NCI-H1694 (cell line): ENCODE measurements at regions not wholly inside any gene's neighbourhood (a gene's known extent, or its start where the extent isn't known, plus 50 kb on each side); places are given as distances from the start of the nearest gene placed in this dataset.

Experiments used
- DNase-seq: peaks from one replicate; lab custom pipeline; 2025; lab: John Stamatoyannopoulos, UW

- DNase-seq = no peak
Measured at GRCh38 chr6:43948527-43949485, 178.4 kb downstream of the MRPL14 start.

DNA sequence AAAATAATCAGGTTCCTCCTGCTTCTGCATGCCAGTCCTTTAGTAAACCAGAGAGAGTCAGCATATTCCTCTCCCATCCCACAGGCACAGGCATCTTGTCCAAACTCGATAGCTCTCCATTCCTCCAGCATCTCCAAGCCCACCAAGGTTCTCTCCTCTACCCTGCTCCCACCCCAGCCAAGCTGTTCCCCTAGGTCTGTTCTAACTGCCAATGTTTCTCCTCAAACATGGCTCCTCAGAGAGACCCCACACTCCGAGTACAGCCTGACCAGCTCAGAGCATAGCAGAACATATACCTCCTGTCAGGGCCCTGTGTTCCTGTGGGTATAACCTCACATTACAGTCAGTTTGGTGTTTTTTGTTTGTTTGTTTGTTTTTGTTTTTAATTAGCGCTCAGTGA lies 177.8 kb downstream of the VEGFA start:
- no peak for DNase-seq

DNA sequence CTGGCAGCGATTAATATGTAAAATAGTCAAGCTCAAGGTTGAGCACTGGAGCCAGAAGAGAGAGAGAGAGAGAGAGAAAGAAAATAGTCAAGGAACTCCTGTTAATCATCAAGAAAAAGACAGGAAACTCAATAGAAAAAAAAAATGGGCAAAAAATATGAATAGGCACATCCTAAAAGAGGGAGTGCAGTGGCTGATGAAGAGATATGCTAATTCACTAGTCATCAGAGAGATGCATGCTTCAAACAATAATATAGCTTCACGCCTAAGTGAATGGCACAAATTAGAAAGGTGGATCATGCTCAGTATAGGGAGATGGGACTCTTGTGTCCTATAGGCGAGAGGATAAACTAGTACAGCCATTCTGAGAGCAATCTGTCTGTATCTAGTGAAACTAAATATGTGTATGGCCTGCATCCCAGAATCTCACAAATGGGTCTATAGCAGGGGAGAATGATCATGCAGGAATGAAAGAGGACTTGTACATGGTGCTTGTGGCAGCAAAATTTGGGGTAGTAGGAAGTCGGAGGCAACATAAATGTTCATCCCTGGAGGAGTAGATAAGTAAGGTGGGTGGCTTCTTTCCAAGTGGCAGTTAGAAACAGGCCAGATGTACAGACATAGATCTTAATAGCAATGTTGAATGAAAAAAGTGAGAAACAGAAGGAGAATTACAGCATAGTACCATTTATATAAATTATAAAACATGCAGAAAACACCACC lies 176.8 kb downstream of the VEGFA start:
- no peak for DNase-seq

DNA sequence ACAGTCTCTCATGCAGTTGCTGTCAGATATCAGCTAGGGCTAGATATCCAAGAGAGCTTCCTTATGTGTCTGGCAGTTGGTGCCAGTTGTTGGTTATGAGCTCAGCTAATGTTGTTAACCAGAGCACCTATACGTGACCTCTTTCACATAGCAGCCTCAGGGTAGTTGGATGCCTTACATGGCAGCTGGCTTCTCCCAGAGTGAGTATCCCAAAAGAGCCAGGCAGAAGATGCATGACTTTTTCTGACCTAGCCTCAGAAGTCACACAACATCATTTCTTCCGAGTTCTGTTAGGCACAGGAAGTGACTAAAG lies 175.7 kb downstream of the VEGFA start:
- DNase-seq = no peak

GRCh38 chr6:43944908-43945767 lies 175.1 kb downstream of the VEGFA start:
- no peak for DNase-seq

- DNase-seq = no peak
Measured at GRCh38 chr6:43943781-43944250, 173.8 kb downstream of the VEGFA start.

DNA sequence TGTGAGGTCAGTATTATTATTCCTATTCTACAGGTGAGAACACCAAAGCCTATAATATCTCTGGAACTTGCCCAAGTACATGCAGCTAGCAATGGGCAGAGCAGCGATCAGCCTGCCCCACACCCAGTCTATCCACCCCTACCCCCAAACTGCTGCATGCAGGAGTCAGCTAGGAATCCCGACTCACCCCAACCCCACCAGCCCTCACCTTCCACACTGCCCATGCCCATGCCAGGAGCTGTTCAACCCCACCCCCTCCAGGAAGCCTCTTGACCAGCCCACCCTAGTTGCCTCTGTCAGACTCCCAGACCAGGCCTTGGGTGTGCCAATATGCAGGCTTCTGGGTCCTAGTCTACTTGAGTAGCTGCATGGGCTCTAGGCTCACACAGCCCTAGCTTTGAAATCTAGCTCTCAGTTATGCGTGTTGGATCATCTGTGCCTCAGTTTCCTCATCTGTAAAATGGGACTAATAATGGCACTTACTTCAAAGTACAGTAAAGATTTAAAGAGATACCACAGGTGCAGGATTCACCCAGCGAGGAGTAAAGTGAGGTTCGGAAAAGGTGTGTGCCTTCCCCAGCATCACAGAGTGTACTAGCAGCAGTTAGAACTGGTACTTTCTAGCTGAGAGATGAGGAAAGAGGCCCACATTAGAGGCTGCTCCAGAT lies 173.2 kb downstream of the VEGFA start:
- no peak for DNase-seq

GRCh38 chr6:43942616-43943015 lies 172.6 kb downstream of the VEGFA start:
- DNase-seq = no peak

DNA sequence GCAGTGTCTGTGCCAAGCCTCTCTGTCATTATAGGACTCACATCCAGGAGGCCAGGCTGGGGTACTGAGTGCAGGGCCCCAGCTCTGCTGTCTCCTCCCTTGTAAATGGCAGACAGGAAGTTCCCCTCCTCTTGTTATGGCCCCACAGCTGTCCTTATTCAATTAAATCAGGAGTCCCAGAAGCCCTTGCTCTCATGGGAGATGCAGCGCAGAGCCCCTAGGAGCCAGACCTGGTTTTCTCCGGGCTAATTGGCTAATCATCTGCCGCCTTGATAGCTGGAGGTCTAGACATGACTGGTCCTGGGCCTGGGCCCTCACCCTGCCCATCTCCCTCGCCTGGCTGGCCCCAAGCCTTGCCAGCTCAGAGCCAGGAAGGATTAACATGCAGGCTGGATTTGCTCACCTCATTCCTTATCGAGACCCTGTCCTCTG lies 172.0 kb downstream of the VEGFA start:
- DNase-seq = no peak

DNA sequence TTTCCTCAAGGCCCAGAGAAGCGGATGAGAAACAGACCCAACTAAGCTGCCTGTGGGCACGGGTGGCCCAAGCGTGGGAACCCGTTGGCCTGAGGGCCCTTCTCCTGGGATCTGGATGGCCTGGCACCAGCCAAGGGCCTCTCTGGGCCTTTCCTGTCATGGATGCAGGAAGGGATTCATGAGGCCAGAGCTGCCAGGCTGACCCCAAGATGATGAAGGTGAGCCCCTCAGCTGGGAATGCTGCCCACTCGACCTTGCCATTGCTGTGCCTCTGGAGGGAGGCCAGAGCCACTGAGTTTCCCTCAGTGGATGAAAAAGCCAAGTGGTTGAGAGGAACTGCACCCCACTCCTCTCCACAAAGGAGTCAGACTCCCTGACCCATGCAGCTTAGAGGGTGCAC lies 171.2 kb downstream of the VEGFA start:
- DNase-seq = no peak

DNA sequence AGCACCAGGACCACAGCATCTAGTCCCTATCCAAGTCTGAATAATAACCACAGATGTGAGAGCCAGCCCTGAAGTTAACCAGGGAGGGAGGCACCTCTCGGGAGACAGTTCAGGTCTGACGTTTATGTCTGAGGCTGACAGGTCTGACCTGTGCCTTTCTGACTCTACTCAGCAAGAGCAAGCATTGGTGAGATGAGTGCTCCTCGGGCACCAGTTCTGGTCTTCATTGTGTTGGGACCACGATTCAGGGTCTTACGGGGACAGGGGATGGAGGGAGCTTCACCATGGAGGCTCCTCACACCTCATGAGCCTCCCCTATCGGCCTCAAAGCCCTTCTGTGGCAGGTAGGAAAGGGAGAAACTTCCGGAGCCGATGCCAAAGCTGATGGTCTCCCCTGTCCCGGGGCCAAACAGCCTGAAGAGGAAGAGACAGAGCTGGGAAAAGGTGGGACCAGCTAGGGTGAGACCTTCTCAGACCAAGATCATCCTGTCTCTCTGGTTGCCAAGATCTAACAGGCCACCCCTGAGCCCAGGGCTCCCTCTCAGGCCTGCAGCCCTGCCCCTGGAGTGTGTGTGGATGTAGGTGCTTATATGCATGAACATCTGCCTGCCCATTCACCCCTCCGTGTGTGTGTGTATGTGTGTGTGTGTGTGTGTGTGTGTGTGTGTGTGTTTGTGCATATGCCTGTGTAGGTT lies 170.5 kb downstream of the VEGFA start:
- no peak for DNase-seq

GRCh38 chr6:43940071-43940392 lies 170.0 kb downstream of the VEGFA start:
- no peak for DNase-seq

- no peak for DNase-seq
Measured at GRCh38 chr6:43939281-43940070, 169.5 kb downstream of the VEGFA start.

DNA sequence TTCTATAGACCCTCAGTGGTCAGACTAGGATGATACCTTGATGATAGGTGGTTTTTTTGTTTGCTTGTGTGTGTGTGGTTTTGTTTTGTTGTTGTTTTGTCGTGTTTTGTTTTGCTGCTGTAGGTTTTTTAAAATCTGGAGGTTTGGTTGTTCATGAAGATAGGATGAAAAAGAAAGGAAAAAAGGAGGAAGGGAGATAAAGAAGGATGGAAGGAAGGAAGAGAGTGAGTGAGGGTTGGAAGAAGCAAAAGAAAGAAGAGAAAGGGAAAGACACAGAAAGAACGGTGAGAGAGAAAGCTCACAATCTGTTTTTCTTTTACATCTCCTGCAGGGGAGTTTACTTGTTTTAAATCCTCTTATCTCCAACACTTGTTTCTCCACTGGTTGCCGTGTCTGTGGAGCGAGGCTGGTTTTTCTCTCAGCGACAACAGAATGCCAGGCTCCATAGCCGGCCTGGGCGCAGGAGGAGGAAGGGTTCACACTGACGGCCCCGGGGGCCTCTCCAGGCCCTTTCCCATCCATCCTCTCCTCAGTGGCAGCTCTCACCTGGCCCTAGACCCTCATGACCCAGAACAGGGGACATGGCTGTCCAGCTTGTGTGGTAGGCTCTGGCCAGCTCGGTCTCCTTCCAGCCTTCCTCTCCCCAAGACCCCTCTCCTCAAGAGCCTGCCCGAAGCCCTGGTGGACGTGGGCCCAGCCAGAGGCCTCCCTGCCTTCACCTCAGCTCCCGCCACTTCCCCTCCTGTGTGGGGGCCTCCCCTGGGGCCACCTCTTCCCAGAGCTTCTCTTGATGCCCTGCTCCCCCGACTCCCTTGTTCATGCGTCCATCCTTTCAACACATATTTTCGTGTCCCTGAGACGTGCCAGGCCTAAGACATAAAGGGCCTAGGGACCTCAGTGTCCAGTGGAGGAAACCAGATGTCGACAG lies 168.4 kb downstream of the VEGFA start:
- no peak for DNase-seq

GRCh38 chr6:43937236-43938177 lies 167.5 kb downstream of the VEGFA start:
- no peak for DNase-seq

DNA sequence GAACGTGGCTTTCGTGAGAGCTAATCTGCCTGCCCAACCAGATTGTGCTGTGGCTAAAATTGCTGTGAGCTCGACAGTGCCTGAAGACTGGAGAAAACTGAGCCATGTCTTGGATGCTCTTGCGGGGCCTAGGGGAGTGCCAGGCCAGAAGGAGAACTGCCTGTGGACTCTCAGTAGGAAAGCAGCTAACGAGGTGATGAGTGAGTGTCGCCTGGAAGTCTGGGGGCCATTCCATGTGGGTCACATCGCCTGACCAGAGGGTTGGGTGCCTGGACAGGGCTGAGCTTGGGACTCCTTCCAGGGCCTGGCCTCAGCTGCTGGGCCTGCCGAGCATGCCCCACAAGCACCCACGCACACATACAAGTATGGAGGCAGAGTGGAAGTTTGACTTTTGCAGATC lies 166.5 kb downstream of the VEGFA start:
- no peak for DNase-seq

DNA sequence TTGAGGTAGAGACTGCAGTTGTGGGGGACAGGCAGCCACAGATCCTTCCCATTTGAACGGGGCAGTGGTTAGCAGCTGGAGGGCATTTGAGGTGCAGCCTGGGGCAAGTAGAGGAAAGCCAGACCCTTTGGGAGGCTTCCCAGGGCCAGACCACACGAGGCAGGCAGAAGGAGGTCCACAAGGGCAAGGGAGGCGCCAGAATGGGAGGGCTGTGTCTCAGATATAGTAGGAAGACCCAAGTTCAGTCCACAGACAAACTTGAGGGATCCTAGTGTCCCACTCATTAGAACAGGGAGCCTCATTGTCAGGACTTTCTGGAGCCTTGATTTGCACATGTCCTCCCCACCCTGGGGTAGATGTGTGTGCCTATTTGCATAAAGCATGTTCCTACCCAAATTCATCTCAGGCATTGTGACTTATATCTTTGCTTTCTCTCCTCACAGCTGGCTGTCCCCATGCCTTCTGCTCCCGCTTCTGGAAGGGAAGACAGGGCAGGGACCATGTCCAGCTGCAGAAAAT lies 166.0 kb downstream of the VEGFA start:
- DNase-seq = no peak
